ENCODE measurements at regions not wholly inside any gene's neighbourhood (a gene's known extent, or its start where the extent isn't known, plus 50 kb on each side); places are given as distances from the start of the nearest gene placed in this dataset.

DNA sequence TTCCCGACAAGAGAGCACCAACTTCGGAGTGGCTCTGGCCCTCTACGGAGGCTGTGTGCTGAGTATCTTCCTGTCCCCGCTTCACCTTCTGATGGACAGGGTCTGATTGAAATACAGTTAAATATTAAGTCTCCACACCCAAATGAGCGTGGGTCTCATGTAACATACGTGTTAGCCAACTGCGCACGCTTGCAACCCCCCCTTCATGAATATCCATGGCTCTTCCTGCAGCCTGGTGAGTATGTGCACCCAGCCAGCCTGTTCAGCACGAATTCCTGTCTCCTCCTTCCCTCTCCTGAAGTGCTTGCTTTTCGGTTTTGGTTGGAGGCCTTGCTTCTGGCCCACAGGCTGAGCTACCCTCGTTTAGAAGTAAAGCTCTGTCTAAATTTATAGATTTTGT, 102.9 kb upstream of the FRMD1 start:
- H3K4me1 ChIP-seq (ENCODE audit: control insufficient read depth in 1 of 2, insufficient read depth in 2 of 2, low read length in 2 of 2), result no peaks in the 10 kb centered on the region
- Mint-ChIP-seq H3K36me3 (no peaks in the 10 kb centered on the region), H3K27me3 (ENCODE audit: low read depth in 3 of 3) (peaks cover 1 to 6% (median 3%) of the 10 kb centered on the region in 3 donors), H3K4me3 (no peak overlapping the region), H3K27ac (no peak overlapping the region), H3K9me3 (peaks cover 0 to 5% (median 2%) of the 10 kb centered on the region in 7 donors), H3K4me1 (no peaks in the 10 kb centered on the region)
- WGBS (ENCODE audit: insufficient coverage), result 94% methylated on average over 7 of the region's 11 CpGs
- no peak overlapping the region for H3K27ac ChIP-seq (ENCODE audit: low read depth in 1 of 2, low read length in 2 of 2)
- intact Hi-C loops (cut with micrococcal nuclease), result no loop called here
- H4K20me1 ChIP-seq (ENCODE audit: insufficient read depth, low read length), result no peaks in the 10 kb centered on the region
- H3K9ac ChIP-seq (ENCODE audit: insufficient read depth, low read length, poor library complexity, severe bottlenecking), result no peak overlapping the region
- no peaks in the 10 kb centered on the region for H3K9me3 ChIP-seq (replicated peaks in 1 of 2; ENCODE audit: control insufficient read depth in 1 of 2, insufficient read depth in 1 of 2, low read length in 2 of 2)
- no peaks in the 10 kb centered on the region for H3K79me2 ChIP-seq (ENCODE audit: insufficient read depth, low read length)
- no peaks in the 10 kb centered on the region for H3K27me3 ChIP-seq (ENCODE audit: control insufficient read depth in 2 of 2, insufficient read depth in 2 of 2, low read length in 2 of 2)
- DNase-seq, result no peak
- TF ChIP-seq, protein P1, sequence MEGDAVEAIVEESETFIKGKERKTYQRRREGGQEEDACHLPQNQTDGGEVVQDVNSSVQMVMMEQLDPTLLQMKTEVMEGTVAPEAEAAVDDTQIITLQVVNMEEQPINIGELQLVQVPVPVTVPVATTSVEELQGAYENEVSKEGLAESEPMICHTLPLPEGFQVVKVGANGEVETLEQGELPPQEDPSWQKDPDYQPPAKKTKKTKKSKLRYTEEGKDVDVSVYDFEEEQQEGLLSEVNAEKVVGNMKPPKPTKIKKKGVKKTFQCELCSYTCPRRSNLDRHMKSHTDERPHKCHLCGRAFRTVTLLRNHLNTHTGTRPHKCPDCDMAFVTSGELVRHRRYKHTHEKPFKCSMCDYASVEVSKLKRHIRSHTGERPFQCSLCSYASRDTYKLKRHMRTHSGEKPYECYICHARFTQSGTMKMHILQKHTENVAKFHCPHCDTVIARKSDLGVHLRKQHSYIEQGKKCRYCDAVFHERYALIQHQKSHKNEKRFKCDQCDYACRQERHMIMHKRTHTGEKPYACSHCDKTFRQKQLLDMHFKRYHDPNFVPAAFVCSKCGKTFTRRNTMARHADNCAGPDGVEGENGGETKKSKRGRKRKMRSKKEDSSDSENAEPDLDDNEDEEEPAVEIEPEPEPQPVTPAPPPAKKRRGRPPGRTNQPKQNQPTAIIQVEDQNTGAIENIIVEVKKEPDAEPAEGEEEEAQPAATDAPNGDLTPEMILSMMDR (IDR thresholded peaks at IDR 0.05), result no peak
- H3K4me2 ChIP-seq (replicated peaks; ENCODE audit: extremely low read depth, low read length, poor library complexity, severe bottlenecking), result no peak overlapping the region
- H2AFZ ChIP-seq (ENCODE audit: insufficient read depth, low read depth, low read length, poor library complexity, severe bottlenecking), result no peak overlapping the region
- no peaks in the 10 kb centered on the region for H3K36me3 ChIP-seq (replicated peaks in 1 of 2; ENCODE audit: control insufficient read depth in 1 of 2, insufficient read depth in 2 of 2, low read length in 2 of 2)
- H3K4me3 ChIP-seq (replicated peaks in 1 of 3; ENCODE audit: low read depth in 2 of 3, low read length in 3 of 3), result no peak overlapping the region

DNA sequence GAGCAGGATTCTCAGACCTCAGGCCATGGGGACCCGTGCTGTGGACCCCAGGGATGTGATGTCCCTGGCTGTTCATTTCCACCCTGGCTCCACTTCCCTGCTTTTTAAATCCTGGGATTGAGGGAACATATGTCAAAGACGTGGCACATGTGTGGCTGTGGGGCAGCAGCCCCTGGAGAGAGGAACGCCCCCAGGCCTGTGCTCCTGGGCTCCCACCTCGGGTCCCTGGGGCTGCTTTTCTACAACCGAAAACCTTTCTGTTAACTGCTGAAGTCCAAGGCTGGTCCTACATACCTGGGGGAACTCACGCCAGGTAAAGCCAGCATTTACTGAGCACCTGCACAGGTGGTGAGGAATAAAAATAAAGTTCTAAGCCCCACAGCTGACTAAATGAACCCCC, 102.3 kb upstream of the FRMD1 start:
- Histone ChIP-seq H3K4me1 (ENCODE audit: control insufficient read depth in 1 of 2, insufficient read depth in 2 of 2, low read length in 2 of 2) (no peaks in the 10 kb centered on the region), H3K9ac (ENCODE audit: insufficient read depth, low read length, poor library complexity, severe bottlenecking) (no peak overlapping the region), H3K27ac (ENCODE audit: low read depth in 1 of 2, low read length in 2 of 2) (no peak overlapping the region), H3K9me3 (replicated peaks in 1 of 2; ENCODE audit: control insufficient read depth in 1 of 2, insufficient read depth in 1 of 2, low read length in 2 of 2) (no peaks in the 10 kb centered on the region), H3K4me2 (replicated peaks; ENCODE audit: extremely low read depth, low read length, poor library complexity, severe bottlenecking) (no peak overlapping the region), H2AFZ (ENCODE audit: insufficient read depth, low read depth, low read length, poor library complexity, severe bottlenecking) (no peak overlapping the region), H3K36me3 (replicated peaks in 1 of 2; ENCODE audit: control insufficient read depth in 1 of 2, insufficient read depth in 2 of 2, low read length in 2 of 2) (no peaks in the 10 kb centered on the region), H3K27me3 (ENCODE audit: control insufficient read depth in 2 of 2, insufficient read depth in 2 of 2, low read length in 2 of 2) (no peaks in the 10 kb centered on the region), H4K20me1 (ENCODE audit: insufficient read depth, low read length) (no peaks in the 10 kb centered on the region), H3K79me2 (ENCODE audit: insufficient read depth, low read length) (no peaks in the 10 kb centered on the region), H3K4me3 (replicated peaks in 1 of 3; ENCODE audit: low read depth in 2 of 3, low read length in 3 of 3) (no peak overlapping the region)
- Mint-ChIP-seq H3K27me3 (ENCODE audit: low read depth in 3 of 3) (peaks cover 1 to 6% (median 3%) of the 10 kb centered on the region in 3 donors), H3K9me3 (peaks cover 0 to 5% (median 2%) of the 10 kb centered on the region in 7 donors), H3K4me1 (no peaks in the 10 kb centered on the region), H3K27ac (no peak overlapping the region), H3K4me3 (no peak overlapping the region), H3K36me3 (no peaks in the 10 kb centered on the region)
- DNase-seq, result no peak
- intact Hi-C loops (cut with micrococcal nuclease), result no loop called here
- TF ChIP-seq, protein P1 (IDR thresholded peaks at IDR 0.05), result no peak
- WGBS (ENCODE audit: insufficient coverage), result 92% methylated on average over 4 of the region's 6 CpGs

Data from CD14-positive monocyte (primary cell).